LNCaP clone FGC (cell line): ENCODE measurements at regions not wholly inside any gene's neighbourhood (a gene's known extent, or its start where the extent isn't known, plus 50 kb on each side); places are given as distances from the start of the nearest gene placed in this dataset.

Experiments used
- DNase-seq: peaks from one replicate; pipeline ENCODE4 v3.0.0-alpha.2; 2011; ENCODE audit warnings: low read depth
- H3K4me3 ChIP-seq: 2 replicates; pipeline ENCODE4 v1.5.1; 2011; ENCODE audit warnings: mild to moderate bottlenecking, low read depth, low read length, control low read depth
- TF ChIP-seq, protein P1 (sequence below): IDR thresholded peaks from 2 replicates; pipeline ENCODE4 v1.5.1; 2012; ENCODE audit warnings: mild to moderate bottlenecking; ENCODE audit not compliant: control insufficient read depth, insufficient read depth; ENCODE audit errors: extremely low read depth

DNA sequence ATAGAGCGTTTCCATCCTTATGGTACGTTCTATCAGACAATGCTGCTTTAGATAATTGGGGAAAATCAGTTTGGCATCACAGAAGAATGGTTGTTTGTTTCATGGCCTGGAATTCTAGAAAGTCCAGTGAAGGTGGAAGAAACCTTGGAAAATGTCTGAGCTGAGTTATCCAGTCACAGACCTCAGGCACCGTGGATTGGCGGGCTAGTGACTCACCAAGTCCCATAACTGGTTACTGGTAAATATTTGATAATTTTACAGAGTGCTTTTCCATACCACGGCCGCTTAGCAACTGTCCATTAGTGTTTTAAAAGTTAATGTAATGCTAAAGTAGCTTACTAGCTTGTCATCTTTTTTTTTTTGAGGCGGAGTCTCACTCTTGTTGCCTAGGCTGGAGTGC, 99.4 kb downstream of the SLC35B3 start:
- no peak overlapping the region for H3K4me3 ChIP-seq
- no peak for DNase-seq
- TF ChIP-seq, protein P1, sequence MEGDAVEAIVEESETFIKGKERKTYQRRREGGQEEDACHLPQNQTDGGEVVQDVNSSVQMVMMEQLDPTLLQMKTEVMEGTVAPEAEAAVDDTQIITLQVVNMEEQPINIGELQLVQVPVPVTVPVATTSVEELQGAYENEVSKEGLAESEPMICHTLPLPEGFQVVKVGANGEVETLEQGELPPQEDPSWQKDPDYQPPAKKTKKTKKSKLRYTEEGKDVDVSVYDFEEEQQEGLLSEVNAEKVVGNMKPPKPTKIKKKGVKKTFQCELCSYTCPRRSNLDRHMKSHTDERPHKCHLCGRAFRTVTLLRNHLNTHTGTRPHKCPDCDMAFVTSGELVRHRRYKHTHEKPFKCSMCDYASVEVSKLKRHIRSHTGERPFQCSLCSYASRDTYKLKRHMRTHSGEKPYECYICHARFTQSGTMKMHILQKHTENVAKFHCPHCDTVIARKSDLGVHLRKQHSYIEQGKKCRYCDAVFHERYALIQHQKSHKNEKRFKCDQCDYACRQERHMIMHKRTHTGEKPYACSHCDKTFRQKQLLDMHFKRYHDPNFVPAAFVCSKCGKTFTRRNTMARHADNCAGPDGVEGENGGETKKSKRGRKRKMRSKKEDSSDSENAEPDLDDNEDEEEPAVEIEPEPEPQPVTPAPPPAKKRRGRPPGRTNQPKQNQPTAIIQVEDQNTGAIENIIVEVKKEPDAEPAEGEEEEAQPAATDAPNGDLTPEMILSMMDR, result no peak

GRCh38 chr6:8335381-8335780, 100.0 kb downstream of the SLC35B3 start:
- H3K4me3 ChIP-seq, result no peak overlapping the region
- TF ChIP-seq, protein P1, result no peak
- DNase-seq, result no peak

- DNase-seq, result no peak
- TF ChIP-seq, protein P1, result no peak
- no peak overlapping the region for H3K4me3 ChIP-seq
These were observed 101.2 kb downstream of the SLC35B3 start for GRCh38 chr6:8334113-8334512.

DNA sequence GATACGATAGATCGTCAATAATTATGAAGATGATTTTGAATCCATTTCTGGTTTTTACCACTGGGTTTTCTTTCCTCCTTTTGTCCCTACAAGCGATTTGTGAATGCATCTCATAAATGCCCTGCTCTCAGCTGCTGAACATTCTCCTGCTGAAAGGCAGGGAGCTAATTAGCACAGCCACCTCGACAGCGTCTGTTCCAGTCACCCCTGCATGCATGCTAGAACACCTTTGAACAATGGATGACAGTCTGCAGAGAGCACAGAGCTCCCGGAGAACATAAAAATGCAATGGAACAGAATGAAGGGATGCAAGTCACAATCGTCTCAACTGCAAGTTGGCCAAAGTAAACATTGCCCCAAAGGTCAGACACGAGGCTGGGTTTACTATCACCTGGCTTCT, 105.8 kb downstream of the SLC35B3 start:
- no peak overlapping the region for H3K4me3 ChIP-seq
- TF ChIP-seq, protein P1, result no peak
- DNase-seq, result no peak

GRCh38 chr6:8325743-8326142, 109.6 kb downstream of the SLC35B3 start:
- no peak overlapping the region for H3K4me3 ChIP-seq
- TF ChIP-seq, protein P1, result no peak
- no peak for DNase-seq

DNA sequence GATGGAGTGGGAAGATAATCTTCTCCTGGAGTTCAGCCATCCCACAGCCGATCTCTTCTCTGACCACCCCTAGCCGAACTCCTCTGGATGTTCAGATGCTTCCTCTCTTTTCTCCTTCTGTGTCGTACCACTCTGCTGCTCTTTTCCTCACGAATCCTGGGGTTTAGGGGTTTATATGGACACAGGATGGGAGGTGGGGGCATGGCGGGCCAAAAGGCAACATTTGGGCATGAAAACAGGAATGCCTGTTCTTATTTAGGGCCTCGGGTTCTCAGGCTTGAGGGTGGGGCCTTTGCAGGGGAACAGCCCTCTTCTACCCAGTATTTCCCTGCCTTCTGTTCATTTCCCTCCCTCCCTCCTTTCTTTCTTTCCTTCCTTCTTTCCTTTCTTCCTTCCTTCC, 112.7 kb downstream of the SLC35B3 start:
- no peak for DNase-seq
- no peak overlapping the region for H3K4me3 ChIP-seq
- TF ChIP-seq, protein P1, result no peak

GRCh38 chr6:8321671-8322404, 113.5 kb downstream of the SLC35B3 start:
- DNase-seq, result no peak
- TF ChIP-seq, protein P1, result no peak
- H3K4me3 ChIP-seq, result no peak overlapping the region
